Upper lobe of left lung (tissue), 6 donors: ENCODE measurements at regions not wholly inside any gene's neighbourhood (a gene's known extent, or its start where the extent isn't known, plus 50 kb on each side); places are given as distances from the start of the nearest gene placed in this dataset.

Experiments used
- ATAC-seq, 2 donors: fragments of 200-7000 bp; cut with Tn5 transposase; one replicate each; pipeline ENCODE4 v1.9.1; 2022; ENCODE audit warnings: mild to moderate bottlenecking in 2 of 2, moderate library complexity in 2 of 2; ENCODE audit not compliant: low FRiP score in 2 of 2
- DNase-seq, 2 donors: peaks; one replicate each; pipeline ENCODE4 v3.0.0-alpha.2; 2019 to 2020
- H3K27ac ChIP-seq, 4 donors: fragments of 200-600 bp; sonication (generic); one replicate each; pipeline ENCODE4 v1.5.1; 2016 to 2019
- H3K27me3 ChIP-seq, 4 donors: fragments of 200-600 bp; sonication (generic); one replicate each; pipeline ENCODE4 v1.5.1; 2017 to 2019
- H3K36me3 ChIP-seq, 4 donors: fragments of 200-600 bp; sonication (generic); one replicate each; pipeline ENCODE4 v1.5.1; 2016 to 2019
- H3K4me1 ChIP-seq, 4 donors: fragments of 200-600 bp; sonication (generic); one replicate each; pipeline ENCODE4 v1.5.1; 2018 to 2019
- H3K4me3 ChIP-seq, 4 donors: fragments of 200-600 bp; sonication (generic); one replicate each; pipeline ENCODE4 v1.5.1; 2017 to 2019; ENCODE audit warnings: mild to moderate bottlenecking in 2 of 4, moderate library complexity in 1 of 4
- H3K9me3 ChIP-seq, 4 donors: fragments of 200-600 bp; sonication (generic); one replicate each; pipeline ENCODE4 v1.5.1; 2018 to 2019
- EP300 ChIP-seq, 4 donors: sonication (generic); formaldehyde crosslinking; IDR thresholded peaks; one replicate each; pipeline ENCODE4 v1.5.1; 2017; ENCODE audit warnings: antibody characterized with exemption in 4 of 4, control low read depth in 2 of 4
- POLR2A ChIP-seq, 4 donors: fragments of 450-650 bp; IDR thresholded peaks; one replicate each; pipeline ENCODE4 v1.5.1; 2016 to 2017; ENCODE audit warnings: antibody characterized with exemption in 4 of 4, mild to moderate bottlenecking in 2 of 4
- POLR2AphosphoS5 ChIP-seq, 2 donors: sonication (generic); formaldehyde crosslinking; IDR thresholded peaks; one replicate each; pipeline ENCODE4 v1.5.1; 2017; ENCODE audit warnings: antibody characterized with exemption in 2 of 2
- WGBS, 2 donors: methylation state at CpG; one replicate each; pipeline ENCODE4 v1.1.5; 2017 to 2018; 5-methylcytosine and 5-hydroxymethylcytosine counted together
- TF ChIP-seq, protein P1 (sequence below), 6 experiments: fragments of 450-650 bp in 4 of 6; fragments of 200-600 bp in 2 of 6; sonication (generic) in 2 of 6; IDR thresholded peaks; one replicate each; pipeline ENCODE4 v1.5.1; 2016 to 2019; ENCODE audit warnings: antibody characterized with exemption in 6 of 6
- donor health status: DM: no; HTN: no; CAD: no; lungs with moderate emphysema.
- donor health status: DM: no; HTN: yes; CAD: no; lungs with severe emphysema.

DNA sequence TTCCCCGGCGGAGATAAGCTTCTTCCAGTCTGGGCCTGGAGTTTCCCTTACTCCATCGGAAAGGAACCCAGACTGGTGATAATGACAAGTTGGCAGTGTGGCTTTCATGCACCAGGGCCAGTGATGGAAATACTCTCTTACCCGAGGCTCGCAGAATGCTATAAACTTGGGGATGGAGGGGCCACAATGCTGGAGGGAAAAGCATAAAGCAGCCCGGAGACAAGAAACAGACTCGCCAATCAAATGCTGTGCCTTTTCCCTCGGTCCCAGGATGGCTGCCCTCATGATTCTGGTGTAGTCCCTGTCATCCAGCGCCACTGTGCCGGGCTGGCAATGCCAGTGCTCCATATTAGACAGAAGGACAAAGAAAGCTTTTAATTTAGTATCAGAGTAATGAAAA is 325.6 kb downstream of the THBS2 start:
- no peak overlapping the region for H3K27ac ChIP-seq
- no peaks in the 10 kb centered on the region for H3K4me1 ChIP-seq
- no peaks in the 10 kb centered on the region for H3K36me3 ChIP-seq
- 86 to 91% methylated on average over 10 of the region's 10 CpGs for WGBS, 2 donors
- H3K27me3 ChIP-seq, result no peaks in the 10 kb centered on the region
- no peak for DNase-seq
- ATAC-seq, result no peak
- peaks cover 0 to 3% (median 0%) of the 10 kb centered on the region in 4 donors for H3K9me3 ChIP-seq
- no peak overlapping the region for H3K4me3 ChIP-seq
- TF ChIP-seq, protein P1, sequence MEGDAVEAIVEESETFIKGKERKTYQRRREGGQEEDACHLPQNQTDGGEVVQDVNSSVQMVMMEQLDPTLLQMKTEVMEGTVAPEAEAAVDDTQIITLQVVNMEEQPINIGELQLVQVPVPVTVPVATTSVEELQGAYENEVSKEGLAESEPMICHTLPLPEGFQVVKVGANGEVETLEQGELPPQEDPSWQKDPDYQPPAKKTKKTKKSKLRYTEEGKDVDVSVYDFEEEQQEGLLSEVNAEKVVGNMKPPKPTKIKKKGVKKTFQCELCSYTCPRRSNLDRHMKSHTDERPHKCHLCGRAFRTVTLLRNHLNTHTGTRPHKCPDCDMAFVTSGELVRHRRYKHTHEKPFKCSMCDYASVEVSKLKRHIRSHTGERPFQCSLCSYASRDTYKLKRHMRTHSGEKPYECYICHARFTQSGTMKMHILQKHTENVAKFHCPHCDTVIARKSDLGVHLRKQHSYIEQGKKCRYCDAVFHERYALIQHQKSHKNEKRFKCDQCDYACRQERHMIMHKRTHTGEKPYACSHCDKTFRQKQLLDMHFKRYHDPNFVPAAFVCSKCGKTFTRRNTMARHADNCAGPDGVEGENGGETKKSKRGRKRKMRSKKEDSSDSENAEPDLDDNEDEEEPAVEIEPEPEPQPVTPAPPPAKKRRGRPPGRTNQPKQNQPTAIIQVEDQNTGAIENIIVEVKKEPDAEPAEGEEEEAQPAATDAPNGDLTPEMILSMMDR (IDR thresholded peaks at IDR 0.05), result no peak
- TF ChIP-seq POLR2AphosphoS5 (IDR thresholded peaks at IDR 0.05) (no peak), EP300 (IDR thresholded peaks at IDR 0.05) (no peak), POLR2A (IDR thresholded peaks at IDR 0.05) (no peak)

DNA sequence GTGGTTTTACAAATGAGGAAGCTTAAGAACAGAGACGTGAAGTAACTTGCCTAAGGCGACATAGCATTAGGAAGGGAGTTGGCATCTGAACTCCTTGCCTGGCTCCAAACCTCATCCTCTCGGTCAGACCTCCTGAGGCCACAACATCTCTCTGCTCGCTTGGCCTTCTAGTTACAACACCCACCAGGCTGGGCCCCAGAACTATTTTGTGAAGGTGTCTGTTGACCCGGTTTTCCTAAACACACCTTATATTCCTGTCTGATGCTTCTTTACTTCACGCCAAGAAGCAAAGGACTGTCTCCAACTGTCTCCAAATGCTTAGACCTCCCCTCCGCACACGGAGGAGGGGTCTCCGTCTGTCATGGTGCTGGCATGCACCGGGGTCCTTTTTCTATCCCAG is 326.6 kb downstream of the THBS2 start:
- ATAC-seq, result no peak
- Histone ChIP-seq H3K9me3 (peaks cover 0 to under 1% (median 0%) of the 10 kb centered on the region in 4 donors), H3K27me3 (no peaks in the 10 kb centered on the region), H3K27ac (no peak overlapping the region), H3K4me3 (no peak overlapping the region), H3K4me1 (no peaks in the 10 kb centered on the region), H3K36me3 (no peaks in the 10 kb centered on the region)
- DNase-seq, result no peak
- 89% methylated on average over 10 of the region's 10 CpGs for WGBS, 2 donors
- TF ChIP-seq, protein P1 (IDR thresholded peaks at IDR 0.05), result no peak
- TF ChIP-seq POLR2A (IDR thresholded peaks at IDR 0.05) (no peak), EP300 (IDR thresholded peaks at IDR 0.05) (no peak), POLR2AphosphoS5 (IDR thresholded peaks at IDR 0.05) (no peak)

DNA sequence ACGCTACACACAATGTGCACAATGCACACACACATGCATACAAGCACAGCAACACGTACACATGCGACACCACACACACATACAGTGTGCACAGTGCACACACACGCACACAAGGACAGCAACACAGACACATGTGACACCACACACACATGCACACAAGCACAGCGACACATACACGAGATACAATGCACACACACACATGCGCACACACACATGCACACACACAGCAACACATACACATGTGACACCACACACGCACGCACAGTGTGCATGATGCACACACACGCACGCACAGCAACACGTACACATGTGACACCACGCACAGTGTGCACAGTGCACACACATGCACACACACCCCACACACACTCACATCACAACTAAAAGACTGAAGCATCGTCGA is 327.3 kb downstream of the THBS2 start:
- Histone ChIP-seq H3K36me3 (no peaks in the 10 kb centered on the region), H3K27me3 (no peaks in the 10 kb centered on the region), H3K4me3 (no peak overlapping the region), H3K4me1 (no peaks in the 10 kb centered on the region), H3K27ac (no peak overlapping the region), H3K9me3 (no peaks in the 10 kb centered on the region)
- peak in 1 of 2 donors; percentile 65 for ATAC-seq
- no peak for DNase-seq
- TF ChIP-seq POLR2A (IDR thresholded peaks at IDR 0.05) (no peak), EP300 (IDR thresholded peaks at IDR 0.05) (no peak), POLR2AphosphoS5 (IDR thresholded peaks at IDR 0.05) (no peak)
- TF ChIP-seq, protein P1 (IDR thresholded peaks at IDR 0.05), result no peak
- WGBS, 2 donors, result 92 to 94% methylated on average over 15 of the region's 15 CpGs

DNA sequence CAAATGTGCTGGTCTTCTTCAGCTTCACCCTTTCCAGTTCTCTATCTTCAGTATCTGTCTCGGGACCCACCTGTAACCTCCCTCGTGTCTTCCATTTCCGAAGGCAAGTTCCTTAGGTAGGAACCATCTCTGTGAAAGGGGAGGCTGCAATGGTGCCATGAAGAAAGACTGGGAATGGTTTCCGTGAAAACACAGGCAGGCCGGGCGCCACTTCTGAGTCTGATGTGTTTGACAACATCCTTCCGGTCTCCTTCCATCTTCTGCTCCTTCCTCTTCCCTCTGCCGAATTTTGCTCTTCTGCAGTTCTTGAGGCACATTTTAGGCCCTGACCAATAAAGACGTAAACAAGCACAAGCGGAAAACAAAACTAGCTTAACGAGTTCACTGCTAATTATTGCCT is 328.0 kb downstream of the THBS2 start:
- TF ChIP-seq POLR2A (IDR thresholded peaks at IDR 0.05) (no peak), EP300 (IDR thresholded peaks at IDR 0.05) (no peak), POLR2AphosphoS5 (IDR thresholded peaks at IDR 0.05) (no peak)
- TF ChIP-seq, protein P1 (IDR thresholded peaks at IDR 0.05), result no peak
- H3K4me1 ChIP-seq, result no peaks in the 10 kb centered on the region
- H3K27me3 ChIP-seq, result no peaks in the 10 kb centered on the region
- no peak for ATAC-seq
- H3K27ac ChIP-seq, result no peak overlapping the region
- H3K9me3 ChIP-seq, result no peaks in the 10 kb centered on the region
- no peak for DNase-seq
- no peak overlapping the region for H3K4me3 ChIP-seq
- H3K36me3 ChIP-seq, result no peaks in the 10 kb centered on the region
- 85 to 86% methylated on average over 11 of the region's 11 CpGs for WGBS, 2 donors

DNA sequence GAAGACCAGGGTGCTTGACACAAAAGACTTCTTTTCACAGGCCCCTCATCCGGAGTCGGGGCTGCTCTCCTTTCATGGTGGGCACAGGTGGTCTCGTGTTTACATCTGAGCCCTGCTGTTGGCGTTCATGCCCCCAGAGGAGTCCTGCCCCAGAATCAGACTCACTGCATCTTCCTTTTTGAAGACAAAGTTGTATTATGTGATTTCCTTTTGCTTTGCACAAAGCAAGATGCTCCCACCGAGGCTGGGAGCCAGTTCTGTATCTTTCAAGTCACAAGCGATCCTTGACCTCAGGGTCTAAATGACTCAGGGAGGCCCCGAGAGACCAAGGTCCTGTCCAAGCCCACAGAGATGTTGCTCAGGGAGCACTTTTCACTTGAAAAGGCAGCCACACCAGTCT is 330.5 kb downstream of the THBS2 start:
- H3K4me3 ChIP-seq, result no peak overlapping the region
- H3K4me1 ChIP-seq, result no peaks in the 10 kb centered on the region
- WGBS, 2 donors, result 72 to 89% methylated on average over 7 of the region's 7 CpGs
- H3K36me3 ChIP-seq, result no peaks in the 10 kb centered on the region
- DNase-seq (no peak), ATAC-seq (no peak)
- H3K9me3 ChIP-seq, result no peaks in the 10 kb centered on the region
- H3K27me3 ChIP-seq, result no peaks in the 10 kb centered on the region
- H3K27ac ChIP-seq, result no peak overlapping the region
- no peak for TF ChIP-seq POLR2A (IDR thresholded peaks at IDR 0.05)
- no peak for TF ChIP-seq EP300 (IDR thresholded peaks at IDR 0.05)
- TF ChIP-seq, protein P1 (IDR thresholded peaks at IDR 0.05), result no peak
- TF ChIP-seq POLR2AphosphoS5 (IDR thresholded peaks at IDR 0.05), result no peak
